Activated naive CD8-positive, alpha-beta T cell treated with anti-CD3 and anti-CD28 coated beads, Interleukin-2, amount 50 U/mL, for 24 hours (primary cell): ENCODE measurements at regions not wholly inside any gene's neighbourhood (a gene's known extent, or its start where the extent isn't known, plus 50 kb on each side); places are given as distances from the start of the nearest gene placed in this dataset.
"Not testable (repeated sequence)": the region's sequence is repeated elsewhere in the genome, so short reads cannot be mapped to it uniquely, and the experiment has no call there.

Source experiments
- ATAC-seq: fragments of 150-1000 bp; cut with Tn5 transposase; one replicate; pipeline ENCODE4 v1.10.0; 2021
- DNase-seq: peaks from one replicate; pipeline ENCODE4 v3.0.0; 2021
- H3K27ac Mint-ChIP-seq: one replicate; pipeline ENCODE4 v1.8.0; 2021; ENCODE audit warnings: mild to moderate bottlenecking, mixed read lengths
- H3K27me3 Mint-ChIP-seq: one replicate; pipeline ENCODE4 v1.8.0; 2021; ENCODE audit warnings: mixed read lengths
- H3K36me3 Mint-ChIP-seq: one replicate; pipeline ENCODE4 v1.8.0; 2021; ENCODE audit warnings: low read depth, mixed read lengths
- H3K4me1 Mint-ChIP-seq: one replicate; pipeline ENCODE4 v1.8.0; 2021; ENCODE audit warnings: mixed read lengths
- H3K4me3 Mint-ChIP-seq: one replicate; pipeline ENCODE4 v1.8.0; 2021; ENCODE audit warnings: mild to moderate bottlenecking, moderate library complexity, mixed read lengths
- H3K9me3 Mint-ChIP-seq: one replicate; pipeline ENCODE4 v1.8.0; 2021; ENCODE audit warnings: mixed read lengths

DNA sequence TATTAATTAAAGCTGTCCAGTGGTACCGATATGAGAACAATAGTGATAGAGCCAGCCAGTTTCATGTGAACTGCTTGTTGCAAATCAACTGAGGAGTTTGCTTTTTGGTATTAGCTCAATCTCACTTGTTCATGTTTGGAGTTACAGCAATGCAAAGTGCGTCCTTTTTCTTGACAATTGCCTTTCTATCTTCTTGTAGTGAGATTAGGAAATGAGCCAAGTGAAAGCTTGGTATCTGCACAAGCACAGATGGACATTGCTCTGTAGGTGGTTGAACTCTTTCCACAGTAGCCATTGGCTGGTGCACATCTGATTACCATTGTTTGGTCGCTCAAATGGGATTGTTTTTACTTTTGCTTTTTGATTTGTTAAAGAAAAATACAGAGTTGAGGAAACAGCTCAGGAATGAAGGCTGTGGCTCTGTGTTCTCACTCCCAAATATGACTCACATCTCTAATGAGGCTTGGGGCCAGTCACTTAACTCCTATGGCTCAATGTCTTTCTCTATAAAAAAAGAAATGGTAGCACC is 241.4 kb downstream of the BMP4 start:
- Mint-ChIP-seq H3K27ac (no peak overlapping the region), H3K4me1 (no peaks in the 10 kb centered on the region), H3K36me3 (no peaks in the 10 kb centered on the region), H3K4me3 (no peak overlapping the region), H3K9me3 (peaks cover 7% of the 10 kb centered on the region), H3K27me3 (no peaks in the 10 kb centered on the region)
- ATAC-seq (no peak), DNase-seq (no peak)

DNA sequence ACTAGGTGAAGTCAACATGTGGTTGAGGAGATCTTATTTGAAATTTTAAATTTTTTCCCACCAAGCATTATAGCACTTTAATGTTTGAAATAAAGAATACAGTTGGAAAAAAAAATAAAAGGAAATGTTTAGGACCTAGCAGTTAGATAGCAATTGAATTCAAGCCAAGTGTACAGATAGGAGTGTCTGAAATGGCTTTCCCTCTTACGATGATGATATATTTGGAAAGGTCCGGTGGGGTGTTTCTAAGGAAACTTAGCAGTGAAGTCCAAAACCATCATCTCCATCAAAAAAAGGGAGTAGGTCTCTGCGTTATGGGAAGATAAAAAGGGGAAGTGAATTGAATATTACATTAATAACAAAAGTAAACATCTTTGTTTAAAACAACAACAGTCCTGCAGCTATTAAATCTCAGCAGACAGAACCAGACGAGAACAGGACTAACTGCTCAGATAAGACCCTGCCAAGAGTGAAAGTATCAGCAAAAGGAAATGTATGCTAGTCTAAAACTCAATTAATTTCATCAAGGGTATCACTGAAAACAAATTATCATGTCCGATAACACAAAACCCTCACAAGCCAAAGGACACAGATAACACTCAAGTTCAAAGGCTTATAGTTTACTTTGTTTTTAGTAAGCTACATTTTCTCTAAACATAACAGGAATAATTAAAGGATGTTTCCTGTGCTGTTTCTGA is 242.0 kb downstream of the BMP4 start:
- H3K4me3 Mint-ChIP-seq = no peak overlapping the region
- no peaks in the 10 kb centered on the region for H3K4me1 Mint-ChIP-seq
- peaks cover 7% of the 10 kb centered on the region for H3K9me3 Mint-ChIP-seq
- H3K27me3 Mint-ChIP-seq = no peaks in the 10 kb centered on the region
- no peak for ATAC-seq
- no peak overlapping the region for H3K27ac Mint-ChIP-seq
- H3K36me3 Mint-ChIP-seq = no peaks in the 10 kb centered on the region
- DNase-seq = no peak

DNA sequence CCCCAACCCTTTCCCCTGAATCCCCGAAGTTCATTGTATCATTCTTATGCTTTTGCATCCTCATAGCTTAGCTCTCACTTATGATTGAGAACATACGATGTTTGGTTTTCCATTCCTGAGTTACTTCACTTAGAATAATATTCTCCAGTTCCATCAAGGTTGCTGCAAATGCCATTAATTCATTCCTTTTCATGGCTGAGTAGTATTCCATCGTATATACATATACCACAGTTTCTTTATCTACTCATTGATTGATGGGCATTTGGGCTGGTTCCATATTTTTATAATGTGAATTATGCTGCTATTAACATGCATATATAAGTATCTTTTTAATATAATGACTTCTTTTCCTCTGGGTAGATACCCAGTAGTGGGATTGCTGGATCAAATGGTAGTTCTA is 243.7 kb downstream of the BMP4 start:
- not testable (repeated sequence) for ATAC-seq, H3K4me1 Mint-ChIP-seq, H3K27ac Mint-ChIP-seq, H3K4me3 Mint-ChIP-seq, H3K36me3 Mint-ChIP-seq, H3K27me3 Mint-ChIP-seq, H3K9me3 Mint-ChIP-seq, DNase-seq

DNA sequence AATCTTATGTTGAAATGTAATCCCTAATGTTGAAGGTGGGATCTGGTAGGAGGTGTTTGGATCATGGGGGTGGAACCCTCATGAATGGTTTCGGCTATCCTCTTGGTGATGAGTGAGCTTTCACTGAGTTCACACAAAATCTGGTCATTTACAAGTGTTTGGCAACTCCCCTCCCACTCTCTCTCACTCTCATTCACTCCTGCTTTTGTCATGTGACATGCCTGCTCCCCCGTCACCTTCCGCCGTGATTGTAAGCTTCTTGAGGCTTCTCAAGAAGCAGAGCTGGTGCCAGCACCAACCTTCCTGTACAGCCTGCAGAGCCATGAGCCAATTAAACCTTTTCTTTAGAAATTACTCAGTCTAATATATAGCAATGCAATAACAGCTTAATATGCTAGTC is 245.4 kb downstream of the BMP4 start:
- Mint-ChIP-seq H3K27ac (no peak overlapping the region), H3K9me3 (peaks cover 11% of the 10 kb centered on the region), H3K27me3 (no peaks in the 10 kb centered on the region), H3K4me1 (no peaks in the 10 kb centered on the region), H3K4me3 (no peak overlapping the region), H3K36me3 (no peaks in the 10 kb centered on the region)
- ATAC-seq (no peak), DNase-seq (no peak)

DNA sequence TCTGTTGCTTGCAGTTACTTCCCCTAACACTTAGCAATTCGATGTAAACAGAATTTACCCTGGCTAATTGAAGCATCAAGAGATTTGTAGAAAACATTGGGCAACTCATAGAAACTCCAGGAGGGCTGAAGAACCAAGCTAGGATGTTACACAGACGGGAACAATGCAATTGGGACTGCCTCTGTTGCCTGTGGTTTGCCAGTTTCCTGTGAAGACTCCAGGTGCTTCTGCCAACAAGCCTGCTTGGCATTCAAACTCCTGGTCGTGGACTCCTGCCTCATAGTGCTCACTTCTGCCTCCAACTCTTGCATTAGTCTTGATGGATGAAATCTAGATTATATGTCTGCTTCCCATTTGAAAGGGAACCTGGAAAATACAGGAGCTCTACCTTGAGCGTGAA is 246.0 kb downstream of the BMP4 start:
- H3K27me3 Mint-ChIP-seq = no peaks in the 10 kb centered on the region

DNA sequence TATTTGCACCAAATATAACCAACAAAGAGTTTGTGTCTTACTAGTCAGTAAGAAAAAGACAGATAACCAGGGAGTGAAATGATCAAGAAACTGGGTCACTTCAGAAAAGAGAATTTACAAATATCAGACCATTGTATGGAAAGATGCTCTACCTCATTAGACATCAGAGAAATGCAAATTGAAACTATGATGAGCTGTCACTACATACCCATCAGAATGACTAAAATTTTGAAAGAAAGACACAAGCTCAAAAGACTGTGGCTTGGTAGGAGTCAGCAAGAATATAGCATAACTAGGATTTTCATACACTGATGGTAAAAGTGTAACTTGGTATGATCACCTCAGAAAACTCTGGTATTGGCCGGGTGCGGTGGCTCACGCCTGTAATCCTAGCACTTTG is 247.2 kb downstream of the BMP4 start:
- ATAC-seq (no peak), DNase-seq (no peak)
- no peaks in the 10 kb centered on the region for H3K36me3 Mint-ChIP-seq
- no peaks in the 10 kb centered on the region for H3K27me3 Mint-ChIP-seq
- no peaks in the 10 kb centered on the region for H3K4me1 Mint-ChIP-seq
- H3K4me3 Mint-ChIP-seq = no peak overlapping the region
- peaks cover 11% of the 10 kb centered on the region for H3K9me3 Mint-ChIP-seq
- H3K27ac Mint-ChIP-seq = no peak overlapping the region

More for the DNA sequence above, 246.0 kb downstream of the BMP4 start:
- DNase-seq (no peak), ATAC-seq (no peak)
- no peaks in the 10 kb centered on the region for H3K4me1 Mint-ChIP-seq
- no peaks in the 10 kb centered on the region for H3K36me3 Mint-ChIP-seq
- H3K9me3 Mint-ChIP-seq = peaks cover 11% of the 10 kb centered on the region
- no peak overlapping the region for H3K27ac Mint-ChIP-seq
- no peak overlapping the region for H3K4me3 Mint-ChIP-seq

DNA sequence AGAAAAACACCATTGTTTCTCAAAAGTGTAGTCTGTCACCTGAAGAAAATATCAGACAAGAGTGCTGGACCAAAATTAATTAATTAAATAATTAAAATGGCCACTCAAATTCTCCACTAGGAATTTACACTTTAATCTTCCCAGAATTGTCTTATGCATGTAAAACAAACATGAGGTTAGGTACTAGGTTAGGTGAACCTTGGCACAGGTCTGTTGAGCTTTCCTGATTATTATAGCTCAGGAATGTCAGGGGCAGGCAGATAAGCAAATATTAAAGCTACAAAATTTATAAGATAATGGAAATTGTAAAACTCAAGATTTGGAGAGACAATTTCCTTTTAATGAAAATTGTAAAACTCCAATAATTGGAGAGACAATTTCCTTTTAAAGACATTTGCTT is 253.2 kb downstream of the BMP4 start:
- DNase-seq (no peak), ATAC-seq (no peak)
- H3K36me3 Mint-ChIP-seq = no peaks in the 10 kb centered on the region
- H3K4me3 Mint-ChIP-seq = no peak overlapping the region
- peaks cover 15% of the 10 kb centered on the region for H3K9me3 Mint-ChIP-seq
- no peaks in the 10 kb centered on the region for H3K27me3 Mint-ChIP-seq
- no peak overlapping the region for H3K27ac Mint-ChIP-seq
- no peaks in the 10 kb centered on the region for H3K4me1 Mint-ChIP-seq

DNA sequence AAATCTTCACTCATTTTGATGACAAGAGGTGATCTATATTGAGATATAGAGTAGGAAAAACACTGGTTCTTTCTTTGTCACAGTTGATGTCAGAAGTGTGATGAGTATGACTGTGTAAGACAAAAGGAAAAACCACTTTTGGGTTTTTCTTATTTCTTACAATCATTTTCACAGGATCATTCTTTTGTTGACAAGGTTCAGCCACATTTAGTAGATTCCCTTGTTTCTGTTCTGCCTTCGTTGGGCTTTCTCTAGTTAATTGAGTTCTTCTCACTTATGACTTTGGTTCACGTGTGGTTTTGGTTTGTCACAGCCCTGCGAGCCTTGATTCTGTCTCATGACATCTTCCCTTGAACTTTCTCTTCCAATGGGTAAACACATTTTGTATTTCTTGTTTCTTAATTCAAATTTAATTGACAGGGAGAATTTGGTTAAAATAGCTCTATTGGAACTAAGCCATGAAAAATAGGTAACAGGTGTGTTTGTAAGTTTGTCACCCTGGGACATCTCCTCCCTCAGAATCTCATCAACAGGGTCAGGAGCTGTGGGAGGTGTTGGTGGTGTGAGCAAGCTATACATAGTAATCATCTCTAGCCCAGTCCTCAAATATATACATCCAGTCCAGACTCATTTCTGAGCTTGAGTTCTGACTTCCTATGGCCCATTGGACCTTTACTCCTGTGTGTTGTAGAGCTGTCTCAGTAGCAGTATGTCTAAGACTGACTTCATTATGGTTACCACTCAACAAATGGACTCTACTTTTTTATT is 255.3 kb downstream of the BMP4 start:
- ATAC-seq (no peak), DNase-seq (no peak)
- Mint-ChIP-seq H3K27ac (no peak overlapping the region), H3K4me3 (no peak overlapping the region), H3K36me3 (no peaks in the 10 kb centered on the region), H3K27me3 (no peaks in the 10 kb centered on the region), H3K4me1 (no peaks in the 10 kb centered on the region), H3K9me3 (peaks cover 15% of the 10 kb centered on the region)

DNA sequence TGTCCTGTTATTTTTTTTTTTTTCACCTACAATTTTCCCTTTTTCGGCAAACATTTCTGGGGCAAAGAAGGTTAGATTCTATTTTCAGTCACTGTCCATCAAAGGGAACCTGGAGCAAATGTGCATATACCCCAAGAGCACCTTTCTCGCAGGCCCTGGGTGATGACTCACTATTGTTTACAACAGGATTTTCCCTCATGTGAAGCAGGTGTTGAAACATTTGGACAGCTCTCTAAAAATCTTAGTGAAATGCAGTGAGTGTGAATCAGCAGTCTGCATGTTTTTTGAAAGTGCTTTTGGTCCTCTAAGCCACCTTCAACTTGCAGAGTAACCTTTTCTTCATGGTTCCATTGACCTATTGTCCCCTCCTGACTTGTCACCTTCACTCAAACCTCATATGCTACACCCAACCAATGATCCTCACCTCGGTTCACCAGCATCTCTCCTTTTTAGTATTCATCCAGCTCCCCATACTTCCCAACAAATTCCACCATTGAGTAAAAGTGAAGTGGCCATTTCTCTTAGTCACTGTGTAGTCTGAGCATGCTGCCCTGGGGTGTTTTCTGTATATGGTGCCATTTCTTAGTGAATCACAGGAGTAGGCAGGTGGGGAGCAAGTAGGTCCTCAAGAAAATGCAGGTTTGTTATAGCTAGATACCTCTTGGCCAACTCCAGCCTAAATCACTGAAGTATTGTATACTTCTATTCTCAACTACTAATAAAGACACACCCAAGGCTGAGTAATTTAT is 260.2 kb downstream of the BMP4 start:
- Mint-ChIP-seq H3K36me3 (no peaks in the 10 kb centered on the region), H3K4me1 (no peaks in the 10 kb centered on the region), H3K27ac (no peak overlapping the region), H3K9me3 (peaks cover 12% of the 10 kb centered on the region), H3K4me3 (no peak overlapping the region), H3K27me3 (no peaks in the 10 kb centered on the region)
- no peak for ATAC-seq
- DNase-seq = no peak

DNA sequence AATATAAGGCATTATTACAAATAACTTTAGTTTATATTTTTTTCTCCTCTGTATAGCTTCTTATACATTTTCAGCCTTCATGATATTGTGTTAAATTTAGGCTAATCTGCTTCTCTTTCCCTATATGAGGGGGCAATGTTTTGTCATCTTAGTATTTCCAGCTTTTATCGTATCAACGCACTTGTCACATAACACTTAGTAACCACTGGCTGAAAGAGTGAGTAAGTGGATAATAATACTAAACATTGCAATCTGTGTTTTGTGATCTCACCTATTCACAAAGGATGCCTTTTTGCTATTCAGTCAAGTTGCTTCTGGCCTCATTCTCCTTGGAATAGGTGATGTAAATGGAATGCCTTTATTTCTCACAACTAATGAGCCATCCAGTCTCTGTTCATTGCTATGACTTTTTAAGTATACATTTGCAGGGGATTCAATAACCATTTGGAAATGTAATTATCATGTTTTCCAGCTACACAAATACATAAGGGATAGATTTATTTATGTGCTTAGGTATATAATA is 260.9 kb downstream of the BMP4 start:
- H3K27ac Mint-ChIP-seq = no peak overlapping the region
- H3K4me1 Mint-ChIP-seq = no peaks in the 10 kb centered on the region
- no peak overlapping the region for H3K4me3 Mint-ChIP-seq
- ATAC-seq = no peak
- no peaks in the 10 kb centered on the region for H3K36me3 Mint-ChIP-seq
- peaks cover 9% of the 10 kb centered on the region for H3K9me3 Mint-ChIP-seq
- DNase-seq = no peak
- H3K27me3 Mint-ChIP-seq = no peaks in the 10 kb centered on the region

DNA sequence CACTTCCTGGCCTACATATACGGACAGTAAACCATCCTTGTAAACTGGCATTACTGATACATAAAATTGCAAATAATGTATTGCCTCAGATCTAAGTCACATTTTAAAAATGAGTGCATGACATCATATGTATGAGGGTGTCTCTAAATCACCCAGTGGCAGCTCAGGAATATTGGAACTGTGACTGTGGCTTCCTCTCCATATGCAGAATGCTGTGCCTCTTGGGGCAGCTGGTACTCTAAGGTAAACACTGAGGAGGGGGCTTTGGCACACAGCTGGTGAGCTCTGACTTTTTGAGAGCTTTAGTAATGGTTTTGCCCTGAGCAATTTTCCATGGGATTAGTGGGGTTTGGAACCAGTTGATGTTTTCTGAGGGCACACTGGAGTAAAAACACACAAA is 263.7 kb downstream of the BMP4 start:
- H3K27ac Mint-ChIP-seq = no peak overlapping the region
- DNase-seq = no peak
- no peak overlapping the region for H3K4me3 Mint-ChIP-seq
- ATAC-seq = no peak
- peaks cover 3% of the 10 kb centered on the region for H3K9me3 Mint-ChIP-seq
- no peaks in the 10 kb centered on the region for H3K36me3 Mint-ChIP-seq
- H3K27me3 Mint-ChIP-seq = no peaks in the 10 kb centered on the region
- H3K4me1 Mint-ChIP-seq = no peaks in the 10 kb centered on the region

DNA sequence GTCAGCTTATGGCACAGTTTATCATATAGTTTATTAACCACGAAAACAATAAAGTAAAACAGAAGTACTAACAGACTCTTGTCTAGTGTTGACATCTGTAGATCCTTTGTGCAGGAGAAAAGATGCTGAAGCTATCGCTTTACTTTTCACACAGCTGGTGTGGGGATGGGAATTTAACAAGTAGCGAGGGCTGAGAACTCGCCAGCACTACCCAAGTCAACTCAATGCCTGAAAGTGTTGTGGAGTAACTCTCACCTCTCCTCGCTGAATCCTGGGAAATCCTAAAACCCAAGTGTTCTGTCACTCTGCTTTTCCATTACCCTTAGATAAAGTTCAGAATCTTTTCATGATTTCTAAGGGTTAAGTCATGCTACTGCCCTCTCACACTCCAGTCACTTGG is 264.2 kb downstream of the BMP4 start:
- Mint-ChIP-seq H3K9me3 (no peaks in the 10 kb centered on the region), H3K36me3 (no peaks in the 10 kb centered on the region), H3K27ac (no peak overlapping the region), H3K4me3 (no peak overlapping the region), H3K27me3 (no peaks in the 10 kb centered on the region), H3K4me1 (no peaks in the 10 kb centered on the region)
- DNase-seq = no peak
- ATAC-seq = no peak

DNA sequence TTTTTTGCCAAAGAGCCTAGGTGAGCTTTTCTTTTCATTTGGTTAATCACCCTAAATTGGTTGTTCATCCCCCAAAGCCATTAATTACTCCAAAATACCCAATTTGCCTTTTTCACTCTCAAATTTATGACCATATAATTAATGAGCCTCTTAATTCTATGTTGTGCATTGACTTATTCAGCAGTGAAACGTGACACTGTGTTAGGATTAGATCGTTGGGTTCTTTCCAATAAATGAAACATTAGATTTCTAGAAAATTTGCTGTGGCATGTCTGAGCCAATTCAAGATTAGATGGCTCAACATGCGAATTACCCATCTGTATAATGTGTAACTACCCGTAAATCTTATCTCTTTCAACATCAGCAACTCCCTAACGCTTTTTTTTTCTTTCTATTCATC is 273.4 kb downstream of the BMP4 start:
- Mint-ChIP-seq H3K4me1 (no peaks in the 10 kb centered on the region), H3K27me3 (no peaks in the 10 kb centered on the region), H3K27ac (no peak overlapping the region), H3K4me3 (no peak overlapping the region), H3K9me3 (no peaks in the 10 kb centered on the region), H3K36me3 (no peaks in the 10 kb centered on the region)
- no peak for DNase-seq
- ATAC-seq = no peak

DNA sequence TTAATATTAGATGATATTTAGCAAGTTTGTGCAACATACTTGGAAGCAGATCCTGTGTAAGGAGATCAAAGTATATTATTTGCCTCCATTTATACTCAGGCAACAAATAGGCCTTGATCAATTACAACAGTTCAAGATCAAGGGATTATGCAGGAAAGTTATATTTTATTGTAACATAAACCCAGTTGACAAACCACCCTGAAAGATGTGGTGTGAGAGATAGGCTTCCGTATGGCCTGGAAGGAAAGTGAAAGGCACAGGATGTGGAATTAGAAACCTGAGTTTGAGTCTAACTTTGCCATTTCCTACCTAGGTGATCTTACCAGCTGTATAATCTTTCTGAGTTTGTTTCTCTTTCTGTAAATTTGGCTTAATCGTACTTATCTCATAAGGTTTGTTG is 284.1 kb downstream of the BMP4 start:
- Mint-ChIP-seq H3K27me3 (no peaks in the 10 kb centered on the region), H3K36me3 (no peaks in the 10 kb centered on the region), H3K4me1 (no peaks in the 10 kb centered on the region), H3K27ac (no peak overlapping the region), H3K4me3 (no peak overlapping the region), H3K9me3 (peaks cover 6% of the 10 kb centered on the region)
- DNase-seq (no peak), ATAC-seq (no peak)

DNA sequence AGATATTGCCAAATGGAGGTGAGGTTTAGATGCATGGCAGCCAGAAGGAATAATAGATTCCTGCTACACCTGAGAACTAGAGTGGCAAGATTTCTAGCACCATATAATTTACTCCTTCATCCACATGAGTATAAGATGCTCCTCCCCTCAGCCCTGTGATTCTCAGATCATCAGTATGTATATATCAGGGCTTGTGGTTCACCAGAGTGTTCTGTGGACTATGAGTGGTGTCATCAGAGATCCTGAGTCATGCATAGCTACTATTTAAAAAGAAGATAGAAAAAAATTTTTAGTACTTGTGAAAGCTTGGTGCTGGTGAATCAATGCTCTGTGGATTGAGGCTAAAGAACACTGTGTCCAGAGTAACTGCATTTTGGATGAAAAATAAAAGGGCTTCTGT is 285.9 kb downstream of the BMP4 start:
- Mint-ChIP-seq H3K27me3 (no peaks in the 10 kb centered on the region), H3K27ac (no peak overlapping the region), H3K9me3 (no peaks in the 10 kb centered on the region), H3K4me3 (no peak overlapping the region), H3K4me1 (no peaks in the 10 kb centered on the region), H3K36me3 (no peaks in the 10 kb centered on the region)
- ATAC-seq = no peak
- DNase-seq = no peak
